Tibial nerve (tissue), 4 donors: ENCODE measurements at regions not wholly inside any gene's neighbourhood (a gene's known extent, or its start where the extent isn't known, plus 50 kb on each side); places are given as distances from the start of the nearest gene placed in this dataset.

Experiments
- EP300 ChIP-seq, 2 donors: sonication (generic); formaldehyde crosslinking; IDR thresholded peaks; one replicate each; pipeline ENCODE4 v1.6.1; 2017; ENCODE audit warnings: antibody characterized with exemption in 2 of 2, mild to moderate bottlenecking in 1 of 2
- TF ChIP-seq, protein P1 (sequence below), 5 experiments: fragments of 200-600 bp in 3 of 5; fragments of 450-650 bp in 2 of 5; sonication (generic) in 3 of 5; IDR thresholded peaks; one replicate each; pipeline ENCODE4 v1.5.1; 2016 to 2019; ENCODE audit warnings: antibody characterized with exemption in 5 of 5, mild to moderate bottlenecking in 3 of 5, moderate library complexity in 2 of 5

DNA sequence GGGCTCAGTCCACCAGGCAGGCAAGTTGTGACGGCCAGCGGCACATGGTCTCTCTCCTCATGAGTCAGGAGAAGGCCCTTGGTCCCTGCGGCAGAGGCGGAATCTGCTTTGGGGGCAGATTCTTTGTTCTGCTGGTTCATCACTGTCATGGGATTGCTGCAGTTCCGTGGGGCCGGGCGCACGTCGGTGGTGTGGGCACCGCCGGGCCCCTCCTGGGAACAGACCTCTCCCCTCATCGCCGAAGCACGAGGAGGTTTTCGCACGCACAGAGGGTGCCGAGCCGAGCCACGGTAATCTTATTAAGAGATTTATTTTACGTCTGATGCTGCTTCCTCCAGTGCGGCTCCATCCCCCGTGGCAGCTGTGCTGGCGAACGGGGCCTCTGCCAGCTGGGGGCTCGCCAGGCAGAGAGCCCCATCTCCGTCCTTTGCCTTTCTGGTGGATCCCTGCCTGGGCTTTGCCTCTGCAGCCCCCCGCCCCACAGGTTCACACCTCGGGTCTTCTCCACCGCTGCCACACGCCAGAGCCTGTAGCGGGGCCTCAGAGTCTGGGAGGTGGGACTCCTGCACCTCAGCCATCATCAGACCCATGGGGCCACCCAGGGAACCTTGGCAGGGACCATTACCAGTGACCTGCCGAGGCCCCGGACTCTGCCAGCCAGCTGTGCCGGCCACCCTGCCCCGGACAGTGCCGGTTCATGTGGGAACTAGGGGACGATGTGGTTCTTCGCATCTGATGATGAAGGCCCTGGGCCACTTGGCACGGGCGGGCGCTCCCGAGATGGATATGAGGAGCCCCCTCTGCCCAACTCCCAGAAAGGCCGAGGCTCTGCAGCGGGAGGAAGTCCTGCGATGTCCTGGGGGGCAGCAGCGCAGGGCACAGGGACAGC lies 86.7 kb upstream of the NKX1-1 start:
- TF ChIP-seq, protein P1, sequence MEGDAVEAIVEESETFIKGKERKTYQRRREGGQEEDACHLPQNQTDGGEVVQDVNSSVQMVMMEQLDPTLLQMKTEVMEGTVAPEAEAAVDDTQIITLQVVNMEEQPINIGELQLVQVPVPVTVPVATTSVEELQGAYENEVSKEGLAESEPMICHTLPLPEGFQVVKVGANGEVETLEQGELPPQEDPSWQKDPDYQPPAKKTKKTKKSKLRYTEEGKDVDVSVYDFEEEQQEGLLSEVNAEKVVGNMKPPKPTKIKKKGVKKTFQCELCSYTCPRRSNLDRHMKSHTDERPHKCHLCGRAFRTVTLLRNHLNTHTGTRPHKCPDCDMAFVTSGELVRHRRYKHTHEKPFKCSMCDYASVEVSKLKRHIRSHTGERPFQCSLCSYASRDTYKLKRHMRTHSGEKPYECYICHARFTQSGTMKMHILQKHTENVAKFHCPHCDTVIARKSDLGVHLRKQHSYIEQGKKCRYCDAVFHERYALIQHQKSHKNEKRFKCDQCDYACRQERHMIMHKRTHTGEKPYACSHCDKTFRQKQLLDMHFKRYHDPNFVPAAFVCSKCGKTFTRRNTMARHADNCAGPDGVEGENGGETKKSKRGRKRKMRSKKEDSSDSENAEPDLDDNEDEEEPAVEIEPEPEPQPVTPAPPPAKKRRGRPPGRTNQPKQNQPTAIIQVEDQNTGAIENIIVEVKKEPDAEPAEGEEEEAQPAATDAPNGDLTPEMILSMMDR (IDR thresholded peaks at IDR 0.05) = no peak
- TF ChIP-seq EP300 (IDR thresholded peaks at IDR 0.05) = no peak
